Esophagus squamous epithelium (tissue), 5 donors: ENCODE measurements at regions not wholly inside any gene's neighbourhood (a gene's known extent, or its start where the extent isn't known, plus 50 kb on each side); places are given as distances from the start of the nearest gene placed in this dataset.
A peak's percentile ranks its signal among the peaks of the same experiment; 100 is the strongest.

Source experiments
- DNase-seq: peaks from one replicate; lab custom pipeline; 2025; lab: John Stamatoyannopoulos, UW
- H3K27ac ChIP-seq, 4 donors: fragments of 200-600 bp; sonication (generic); one replicate each; pipeline ENCODE4 v1.5.1; 2016 to 2019; ENCODE audit warnings: mild to moderate bottlenecking in 1 of 4
- H3K27me3 ChIP-seq, 4 donors: fragments of 200-600 bp; sonication (generic); 1 replicate in 3 of 4; 2 replicates in 1 of 4; pipeline versions ENCODE4 v1.5.1 to v1.6.0; 2017 to 2021; ENCODE audit warnings: antibody characterized with exemption in 1 of 4
- H3K36me3 ChIP-seq, 3 donors: fragments of 200-600 bp; sonication (generic); one replicate each; pipeline ENCODE4 v1.5.1; 2016 to 2019
- H3K4me1 ChIP-seq, 3 donors: fragments of 200-600 bp; sonication (generic); one replicate each; pipeline ENCODE4 v1.5.1; 2017 to 2019
- H3K4me3 ChIP-seq, 4 donors: fragments of 200-600 bp; sonication (generic); 1 replicate in 3 of 4; 2 replicates in 1 of 4; pipeline ENCODE4 v1.5.1; 2016 to 2019; ENCODE audit warnings: mild to moderate bottlenecking in 2 of 4, moderate library complexity in 1 of 4
- H3K9me3 ChIP-seq, 3 donors: fragments of 200-600 bp; sonication (generic); one replicate each; pipeline ENCODE4 v1.5.1; 2016 to 2019
- POLR2A ChIP-seq, 4 donors: fragments of 450-650 bp; IDR thresholded peaks; one replicate each; pipeline ENCODE4 v1.6.1; 2017; ENCODE audit warnings: antibody characterized with exemption in 4 of 4, mild to moderate bottlenecking in 4 of 4, moderate library complexity in 3 of 4
- WGBS, 2 donors: methylation state at CpG; one replicate each; pipeline ENCODE4 v1.1.5; 2018; 5-methylcytosine and 5-hydroxymethylcytosine counted together
- intact Hi-C: fragments of 100-400 bp; cut with DNase I; formaldehyde crosslinking; loops from one replicate; pipeline ENCODE4 v1.15.0; 2022
- TF ChIP-seq, protein P1 (sequence below), 6 experiments: fragments of 450-650 bp in 4 of 6; fragments of 200-600 bp in 2 of 6; sonication (generic) in 2 of 6; IDR thresholded peaks; one replicate each; pipeline ENCODE4 v1.5.1; 2016 to 2019; ENCODE audit warnings: antibody characterized with exemption in 6 of 6, mild to moderate bottlenecking in 4 of 6, moderate library complexity in 4 of 6
- donor health status: DM: yes; HTN: yes; CAD: no.

DNA sequence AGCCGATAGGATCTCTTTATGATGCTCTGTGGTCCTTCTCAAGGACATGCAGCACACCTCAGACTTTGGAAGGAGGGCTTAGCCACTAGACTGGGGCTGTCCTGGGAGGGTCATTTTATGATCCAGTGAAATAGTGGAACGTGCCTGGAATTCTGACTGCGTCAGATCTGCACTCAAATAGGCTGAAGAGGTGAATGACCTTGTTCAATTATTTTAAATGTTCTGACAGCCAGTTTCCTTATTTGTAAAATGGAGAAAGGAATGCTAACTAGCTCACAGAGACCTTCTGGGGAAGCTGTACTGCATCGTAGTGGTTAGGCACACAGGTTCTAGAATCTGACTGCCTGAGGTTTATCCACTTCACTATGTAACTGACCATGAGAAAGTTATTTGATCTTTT is 587.5 kb downstream of the MAFB start:
- 54 to 73% methylated on average over 3 to 4 of the region's 4 CpGs for WGBS, 2 donors
- H3K4me3 ChIP-seq: no peak overlapping the region
- TF ChIP-seq POLR2A (IDR thresholded peaks at IDR 0.05): no peak
- TF ChIP-seq, protein P1, sequence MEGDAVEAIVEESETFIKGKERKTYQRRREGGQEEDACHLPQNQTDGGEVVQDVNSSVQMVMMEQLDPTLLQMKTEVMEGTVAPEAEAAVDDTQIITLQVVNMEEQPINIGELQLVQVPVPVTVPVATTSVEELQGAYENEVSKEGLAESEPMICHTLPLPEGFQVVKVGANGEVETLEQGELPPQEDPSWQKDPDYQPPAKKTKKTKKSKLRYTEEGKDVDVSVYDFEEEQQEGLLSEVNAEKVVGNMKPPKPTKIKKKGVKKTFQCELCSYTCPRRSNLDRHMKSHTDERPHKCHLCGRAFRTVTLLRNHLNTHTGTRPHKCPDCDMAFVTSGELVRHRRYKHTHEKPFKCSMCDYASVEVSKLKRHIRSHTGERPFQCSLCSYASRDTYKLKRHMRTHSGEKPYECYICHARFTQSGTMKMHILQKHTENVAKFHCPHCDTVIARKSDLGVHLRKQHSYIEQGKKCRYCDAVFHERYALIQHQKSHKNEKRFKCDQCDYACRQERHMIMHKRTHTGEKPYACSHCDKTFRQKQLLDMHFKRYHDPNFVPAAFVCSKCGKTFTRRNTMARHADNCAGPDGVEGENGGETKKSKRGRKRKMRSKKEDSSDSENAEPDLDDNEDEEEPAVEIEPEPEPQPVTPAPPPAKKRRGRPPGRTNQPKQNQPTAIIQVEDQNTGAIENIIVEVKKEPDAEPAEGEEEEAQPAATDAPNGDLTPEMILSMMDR (IDR thresholded peaks at IDR 0.05): no peak
- H3K27ac ChIP-seq: no peak overlapping the region
- no peaks in the 10 kb centered on the region for H3K4me1 ChIP-seq
- DNase-seq: no peak
- peaks cover 0 to 4% (median 0%) of the 10 kb centered on the region in 4 donors for H3K27me3 ChIP-seq
- H3K9me3 ChIP-seq: no peaks in the 10 kb centered on the region
- intact Hi-C loops: no loop called here
- no peaks in the 10 kb centered on the region for H3K36me3 ChIP-seq

GRCh38 chr20:40100261-40100660 is 588.8 kb downstream of the MAFB start:
- DNase-seq: no peak
- no peak overlapping the region for H3K4me3 ChIP-seq
- no peaks in the 10 kb centered on the region for H3K4me1 ChIP-seq
- peaks cover 0 to 4% (median 0%) of the 10 kb centered on the region in 4 donors for H3K27me3 ChIP-seq
- 76 to 91% methylated on average over 3 of the region's 3 CpGs for WGBS, 2 donors
- H3K9me3 ChIP-seq: no peaks in the 10 kb centered on the region
- H3K27ac ChIP-seq: no peak overlapping the region
- H3K36me3 ChIP-seq: no peaks in the 10 kb centered on the region
- TF ChIP-seq, protein P1 (IDR thresholded peaks at IDR 0.05): no peak
- no peak for TF ChIP-seq POLR2A (IDR thresholded peaks at IDR 0.05)
- intact Hi-C loops: no loop called here

DNA sequence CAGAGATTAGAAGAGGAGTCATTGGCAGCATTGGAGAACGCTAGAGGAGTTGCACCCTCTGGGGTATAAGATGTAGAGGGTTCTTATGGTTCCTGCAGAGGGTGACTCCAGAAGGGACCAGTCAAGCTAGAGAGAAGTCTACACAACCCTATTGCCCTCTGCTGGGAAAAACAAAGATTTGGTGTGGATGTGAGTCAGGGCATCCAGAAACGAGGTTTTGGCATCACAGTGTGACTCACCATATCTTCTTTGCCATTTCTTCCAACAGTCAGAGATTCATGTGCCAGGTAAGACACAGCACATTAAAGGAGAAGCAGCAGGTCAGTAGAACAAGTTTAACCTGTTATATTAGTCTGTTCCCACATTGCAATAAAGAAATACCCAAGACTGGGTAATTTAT is 598.8 kb downstream of the MAFB start:
- H3K27ac ChIP-seq: no peak overlapping the region
- H3K4me3 ChIP-seq: no peak overlapping the region
- no peak for DNase-seq
- peaks cover 0 to 26% (median 3%) of the 10 kb centered on the region in 3 donors for H3K9me3 ChIP-seq
- intact Hi-C loops: no loop called here
- no peaks in the 10 kb centered on the region for H3K36me3 ChIP-seq
- 46 to 51% methylated on average over 2 of the region's 2 CpGs for WGBS, 2 donors
- H3K4me1 ChIP-seq: no peaks in the 10 kb centered on the region
- TF ChIP-seq, protein P1 (IDR thresholded peaks at IDR 0.05): peak in 2 of 6 experiments; percentile 4 to 43
- TF ChIP-seq POLR2A (IDR thresholded peaks at IDR 0.05): no peak
- no peaks in the 10 kb centered on the region for H3K27me3 ChIP-seq

DNA sequence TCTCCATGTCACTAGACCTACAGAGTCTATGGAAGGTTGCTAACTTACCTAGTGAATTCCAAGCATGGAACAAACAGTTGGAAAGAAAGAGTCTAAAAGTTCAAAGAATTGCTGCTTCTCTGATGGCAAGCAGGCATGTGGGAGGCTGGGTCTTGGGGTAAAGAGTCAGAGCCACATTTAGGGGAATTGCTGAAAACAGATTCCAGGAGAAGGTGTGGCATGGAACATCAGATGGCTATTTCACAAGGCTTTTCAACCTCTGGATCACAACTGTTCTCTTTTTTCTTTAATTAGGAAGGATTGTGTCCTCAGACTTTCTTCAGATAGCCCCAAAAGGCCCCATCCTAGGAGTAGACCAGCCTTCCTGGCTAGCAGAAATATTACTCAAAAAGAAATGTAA is 601.5 kb downstream of the MAFB start:
- no peak for TF ChIP-seq POLR2A (IDR thresholded peaks at IDR 0.05)
- TF ChIP-seq, protein P1 (IDR thresholded peaks at IDR 0.05): no peak

DNA sequence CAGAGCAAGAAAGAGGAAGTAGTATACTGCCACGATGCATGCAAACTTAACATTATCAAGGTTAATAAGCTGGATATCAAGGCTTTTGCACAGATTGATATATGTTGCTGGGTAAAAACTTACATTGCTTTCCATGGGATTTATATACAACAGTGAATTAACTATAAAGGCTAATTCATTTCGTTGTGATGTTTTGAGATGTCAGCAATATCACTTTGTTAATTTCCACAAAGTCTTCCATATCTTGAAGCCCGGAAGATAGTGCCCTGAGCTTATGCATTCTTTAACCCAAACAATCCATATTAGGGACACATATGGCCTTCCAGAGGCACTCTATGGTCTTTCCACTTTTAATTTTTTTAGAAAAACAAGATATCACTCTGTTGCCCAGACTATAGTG is 603.5 kb downstream of the MAFB start:
- DNase-seq: no peak
- Histone ChIP-seq H3K9me3 (peaks cover 0 to 5% (median 0%) of the 10 kb centered on the region in 3 donors), H3K27me3 (no peaks in the 10 kb centered on the region), H3K27ac (no peak overlapping the region), H3K4me1 (no peaks in the 10 kb centered on the region), H3K36me3 (no peaks in the 10 kb centered on the region), H3K4me3 (no peak overlapping the region)
- intact Hi-C loops: no loop called here
- TF ChIP-seq POLR2A (IDR thresholded peaks at IDR 0.05): no peak
- TF ChIP-seq, protein P1 (IDR thresholded peaks at IDR 0.05): no peak
- 76 to 85% methylated on average over 3 of the region's 3 CpGs for WGBS, 2 donors

More for the DNA sequence above, 601.5 kb downstream of the MAFB start:
- DNase-seq: no peak
- Histone ChIP-seq H3K36me3 (no peaks in the 10 kb centered on the region), H3K27me3 (no peaks in the 10 kb centered on the region), H3K9me3 (peaks cover 0 to 25% (median 3%) of the 10 kb centered on the region in 3 donors), H3K4me3 (no peak overlapping the region), H3K4me1 (no peaks in the 10 kb centered on the region), H3K27ac (no peak overlapping the region)
- intact Hi-C loops: no loop called here
